Liver (tissue), 8 donors: ENCODE measurements at regions not wholly inside any gene's neighbourhood (a gene's known extent, or its start where the extent isn't known, plus 50 kb on each side); places are given as distances from the start of the nearest gene placed in this dataset.

Experiments
- DNase-seq: peaks from one replicate; pipeline ENCODE4 v3.0.0-alpha.2; 2017; ENCODE audit warnings: low spot score
- H3K27ac ChIP-seq, 2 donors: one replicate each; pipeline ENCODE4 v1.7.0; 2013; ENCODE audit warnings: inconsistent platforms in 2 of 2, low read length in 2 of 2, control low read depth in 1 of 2, low read depth in 1 of 2, mild to moderate bottlenecking in 1 of 2
- H3K27me3 ChIP-seq, 4 donors: one replicate each; pipeline versions ENCODE4 v1.6.1 to v1.7.0; 2013; ENCODE audit warnings: low read length in 3 of 4, inconsistent platforms in 1 of 4, mild to moderate bottlenecking in 1 of 4, moderate library complexity in 1 of 4; ENCODE audit not compliant: control insufficient read depth in 4 of 4, insufficient read depth in 4 of 4
- H3K36me3 ChIP-seq, 4 donors: one replicate each; pipeline versions ENCODE4 v1.6.1 to v1.7.0; 2013; ENCODE audit warnings: low read length in 3 of 4, mild to moderate bottlenecking in 3 of 4, low read depth in 1 of 4, moderate library complexity in 1 of 4; ENCODE audit not compliant: control insufficient read depth in 4 of 4, insufficient read depth in 3 of 4
- H3K4me1 ChIP-seq, 4 donors: one replicate each; pipeline versions ENCODE4 v1.6.1 to v1.7.0; 2013; ENCODE audit warnings: low read length in 3 of 4, mild to moderate bottlenecking in 3 of 4, moderate library complexity in 1 of 4; ENCODE audit not compliant: control insufficient read depth in 4 of 4, insufficient read depth in 4 of 4
- H3K4me3 ChIP-seq, 3 donors: one replicate each; pipeline versions ENCODE4 v1.6.1 to v1.7.0; 2013; ENCODE audit warnings: low read length in 3 of 3, control low read depth in 1 of 3, low read depth in 1 of 3, mild to moderate bottlenecking in 1 of 3
- H3K9ac ChIP-seq, 2 donors: one replicate each; pipeline ENCODE4 v1.7.0; 2013; ENCODE audit warnings: low read length in 2 of 2, mild to moderate bottlenecking in 2 of 2, moderate library complexity in 2 of 2, control low read depth in 1 of 2, low read depth in 1 of 2
- H3K9me3 ChIP-seq, 4 donors: one replicate each; pipeline versions ENCODE4 v1.6.1 to v1.7.0; 2013; ENCODE audit warnings: low read length in 3 of 4; ENCODE audit not compliant: control insufficient read depth in 4 of 4
- ATF3 ChIP-seq: IDR thresholded peaks from 2 replicates; pipeline ENCODE4 v1.6.1; 2016; ENCODE audit warnings: antibody characterized with exemption
- CTCF ChIP-seq: fragments of 150-350 bp; IDR thresholded peaks from 2 replicates; pipeline ENCODE4 v1.5.1; 2017; ENCODE audit warnings: improper control_type of control experiment, low read depth, low read length; ENCODE audit not compliant: missing input control
- EGR1 ChIP-seq, 2 donors: IDR thresholded peaks; 2 replicates each; pipeline ENCODE4 v1.6.1; 2016 to 2018; ENCODE audit warnings: antibody characterized with exemption in 2 of 2, low read depth in 2 of 2
- FOXA1 ChIP-seq: IDR thresholded peaks from 2 replicates; pipeline ENCODE4 v1.6.1; 2016; ENCODE audit warnings: antibody characterized with exemption
- FOXA2 ChIP-seq: IDR thresholded peaks from 2 replicates; pipeline ENCODE4 v1.6.1; 2016; ENCODE audit warnings: antibody characterized with exemption
- GABPA ChIP-seq, 2 donors: IDR thresholded peaks in 1 of 2; conservative IDR thresholded peaks in 1 of 2; 2 replicates each; pipeline ENCODE4 v1.6.1; 2016; ENCODE audit warnings: antibody characterized with exemption in 2 of 2, mild to moderate bottlenecking in 1 of 2, moderate library complexity in 1 of 2
- HNF4A ChIP-seq, 2 donors: conservative IDR thresholded peaks; 2 replicates each; pipeline ENCODE4 v1.6.1; 2016; ENCODE audit warnings: antibody characterized with exemption in 2 of 2, mild to moderate bottlenecking in 2 of 2
- HNF4G ChIP-seq: IDR thresholded peaks from 2 replicates; pipeline ENCODE4 v1.6.1; 2016; ENCODE audit warnings: antibody characterized with exemption
- JUND ChIP-seq, 2 donors: IDR thresholded peaks; 2 replicates each; pipeline ENCODE4 v1.6.1; 2016; ENCODE audit warnings: antibody characterized with exemption in 2 of 2
- NR2F2 ChIP-seq: IDR thresholded peaks from 2 replicates; pipeline ENCODE4 v1.6.1; 2016; ENCODE audit warnings: antibody characterized with exemption
- RXRA ChIP-seq, 2 donors: IDR thresholded peaks; 2 replicates each; pipeline ENCODE4 v1.6.1; 2017 to 2018; ENCODE audit warnings: antibody characterized with exemption in 2 of 2, mild to moderate bottlenecking in 1 of 2
- SP1 ChIP-seq: IDR thresholded peaks from 2 replicates; pipeline ENCODE4 v1.6.1; 2018; ENCODE audit warnings: antibody characterized with exemption, mild to moderate bottlenecking
- TAF1 ChIP-seq: conservative IDR thresholded peaks from 2 replicates; pipeline ENCODE4 v1.6.1; 2016; ENCODE audit warnings: antibody characterized with exemption, mild to moderate bottlenecking
- YY1 ChIP-seq: IDR thresholded peaks from 2 replicates; pipeline ENCODE4 v1.6.1; 2016; ENCODE audit warnings: antibody characterized with exemption, mild to moderate bottlenecking
- ZBTB33 ChIP-seq: IDR thresholded peaks from 2 replicates; pipeline ENCODE4 v1.6.1; 2016; ENCODE audit warnings: antibody characterized with exemption
- WGBS: extraction: QIAGEN DNeasy Blood & Tissue Kit; methylation state at CpG from one replicate; pipeline ENCODE4 v1.1.7; 2013; 5-methylcytosine and 5-hydroxymethylcytosine counted together
- TF ChIP-seq, protein P1 (sequence below): IDR thresholded peaks from 2 replicates; pipeline ENCODE4 v1.6.1; 2016; ENCODE audit warnings: antibody characterized with exemption, mild to moderate bottlenecking
- donor health status: healthy.
- donor health status: healthy.
- donor health status: healthy.
- donor health status: healthy.
- donor health status: healthy.

GRCh38 chr1:55658917-55659316, 443.8 kb upstream of the USP24 start (continued):
- no peak for TF ChIP-seq ZBTB33

- Histone ChIP-seq H3K27me3 (no peaks in the 10 kb centered on the region), H3K27ac (no peak overlapping the region), H3K4me1 (no peaks in the 10 kb centered on the region), H3K9me3 (no peaks in the 10 kb centered on the region), H3K4me3 (no peak overlapping the region), H3K36me3 (no peaks in the 10 kb centered on the region), H3K9ac (no peak overlapping the region)
- no peak for TF ChIP-seq JUND (IDR thresholded peaks at IDR 0.05)
- TF ChIP-seq GABPA (IDR thresholded peaks at IDR 0.05 in 1 of 2, conservative IDR thresholded peaks at IDR 0.05 in 1 of 2), result no peak
- no peak for TF ChIP-seq ZBTB33
- TF ChIP-seq ATF3, result no peak
- TF ChIP-seq NR2F2, result no peak
- TF ChIP-seq HNF4A (conservative IDR thresholded peaks at IDR 0.05), result no peak
- TF ChIP-seq RXRA (IDR thresholded peaks at IDR 0.05), result no peak
- no peak for TF ChIP-seq CTCF
- no peak for TF ChIP-seq YY1
- no peak for TF ChIP-seq EGR1 (IDR thresholded peaks at IDR 0.05; ENCODE audit: low read depth in 2 of 2)
- TF ChIP-seq HNF4G, result no peak
- no peak for TF ChIP-seq FOXA2
- TF ChIP-seq TAF1, result no peak
- TF ChIP-seq FOXA1, result no peak
- TF ChIP-seq, protein P1, sequence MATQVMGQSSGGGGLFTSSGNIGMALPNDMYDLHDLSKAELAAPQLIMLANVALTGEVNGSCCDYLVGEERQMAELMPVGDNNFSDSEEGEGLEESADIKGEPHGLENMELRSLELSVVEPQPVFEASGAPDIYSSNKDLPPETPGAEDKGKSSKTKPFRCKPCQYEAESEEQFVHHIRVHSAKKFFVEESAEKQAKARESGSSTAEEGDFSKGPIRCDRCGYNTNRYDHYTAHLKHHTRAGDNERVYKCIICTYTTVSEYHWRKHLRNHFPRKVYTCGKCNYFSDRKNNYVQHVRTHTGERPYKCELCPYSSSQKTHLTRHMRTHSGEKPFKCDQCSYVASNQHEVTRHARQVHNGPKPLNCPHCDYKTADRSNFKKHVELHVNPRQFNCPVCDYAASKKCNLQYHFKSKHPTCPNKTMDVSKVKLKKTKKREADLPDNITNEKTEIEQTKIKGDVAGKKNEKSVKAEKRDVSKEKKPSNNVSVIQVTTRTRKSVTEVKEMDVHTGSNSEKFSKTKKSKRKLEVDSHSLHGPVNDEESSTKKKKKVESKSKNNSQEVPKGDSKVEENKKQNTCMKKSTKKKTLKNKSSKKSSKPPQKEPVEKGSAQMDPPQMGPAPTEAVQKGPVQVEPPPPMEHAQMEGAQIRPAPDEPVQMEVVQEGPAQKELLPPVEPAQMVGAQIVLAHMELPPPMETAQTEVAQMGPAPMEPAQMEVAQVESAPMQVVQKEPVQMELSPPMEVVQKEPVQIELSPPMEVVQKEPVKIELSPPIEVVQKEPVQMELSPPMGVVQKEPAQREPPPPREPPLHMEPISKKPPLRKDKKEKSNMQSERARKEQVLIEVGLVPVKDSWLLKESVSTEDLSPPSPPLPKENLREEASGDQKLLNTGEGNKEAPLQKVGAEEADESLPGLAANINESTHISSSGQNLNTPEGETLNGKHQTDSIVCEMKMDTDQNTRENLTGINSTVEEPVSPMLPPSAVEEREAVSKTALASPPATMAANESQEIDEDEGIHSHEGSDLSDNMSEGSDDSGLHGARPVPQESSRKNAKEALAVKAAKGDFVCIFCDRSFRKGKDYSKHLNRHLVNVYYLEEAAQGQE, result no peak
- no peak for TF ChIP-seq SP1
- WGBS, result 58% methylated on average over 4 of the region's 4 CpGs
- DNase-seq, result no peak
These were observed 439.6 kb upstream of the USP24 start for GRCh38 chr1:55654750-55655149.
